G401 (cell line): ENCODE measurements at regions not wholly inside any gene's neighbourhood (a gene's known extent, or its start where the extent isn't known, plus 50 kb on each side); places are given as distances from the start of the nearest gene placed in this dataset.
A peak's percentile ranks its signal among the peaks of the same experiment; 100 is the strongest.

Experiments used
- DNase-seq: peaks from one replicate; pipeline ENCODE4 v3.0.0-alpha.2; 2015; ENCODE audit warnings: low spot score
- in situ Hi-C: cut with HindIII; loops from 2 replicates; pipeline ENCODE4 v1.10.0; 2016; ENCODE audit warnings: low sequenced_read_pairs, mixed read lengths

DNA sequence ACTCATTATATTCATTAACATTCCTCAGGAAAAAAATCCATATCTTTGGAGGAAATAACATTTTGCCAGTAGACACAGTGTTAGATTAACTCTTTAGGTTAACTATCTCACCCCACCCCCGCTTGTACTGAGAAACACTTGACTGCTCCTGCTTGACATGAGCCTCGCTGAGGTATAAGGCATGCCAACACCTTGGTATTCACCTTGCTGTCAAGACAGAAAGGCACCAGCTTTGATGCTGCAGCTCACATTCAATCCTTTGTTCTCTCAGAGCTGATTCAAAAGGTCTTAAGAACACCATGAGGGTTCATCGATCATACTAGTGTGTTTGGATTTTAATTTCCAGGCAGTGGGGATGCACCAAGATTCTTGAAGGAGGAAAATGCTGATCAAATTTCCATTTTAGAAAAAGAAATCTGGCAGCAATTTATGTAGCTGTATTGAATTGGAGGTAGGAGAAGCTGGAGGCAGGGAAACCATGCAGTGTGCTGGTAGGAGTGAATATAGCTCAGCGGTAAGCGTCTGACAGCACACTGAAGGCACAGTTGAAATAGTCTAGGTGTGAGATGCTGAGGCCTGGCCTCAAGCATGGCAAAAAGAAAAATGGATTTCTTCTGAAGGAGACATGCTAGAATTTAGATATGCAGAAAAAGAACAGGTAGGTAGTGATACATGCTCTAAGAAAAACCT lies 108.0 kb upstream of the ST6GALNAC5 start:
- DNase-seq, result no peak
- in situ Hi-C loops, result no loop called here

GRCh38 chr1:76759950-76760349 lies 107.3 kb upstream of the ST6GALNAC5 start:
- DNase-seq, result no peak

DNA sequence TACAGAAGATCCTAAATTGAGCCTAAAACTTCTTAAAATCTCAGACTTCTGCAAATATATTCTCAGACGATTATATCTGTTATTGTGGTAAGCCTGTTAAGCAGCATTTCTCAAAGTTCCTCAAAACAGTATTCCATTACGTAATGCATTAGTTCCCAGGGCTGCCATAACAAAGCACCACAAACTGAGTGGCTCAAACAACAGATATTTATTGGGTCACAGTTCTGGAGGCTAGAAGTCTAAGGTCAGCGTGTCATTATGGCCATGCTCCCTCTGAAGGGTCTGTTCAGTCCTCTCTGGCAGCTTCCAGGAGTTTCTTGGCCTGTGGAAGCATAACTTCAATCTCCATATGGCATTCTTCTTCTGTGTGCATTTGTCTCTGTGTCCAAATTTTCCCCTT lies 103.5 kb upstream of the ST6GALNAC5 start:
- in situ Hi-C loops, result no loop called here
- DNase-seq, result no peak

More at GRCh38 chr1:76759950-76760349, 107.3 kb upstream of the ST6GALNAC5 start:
- in situ Hi-C loops, result no loop called here

DNA sequence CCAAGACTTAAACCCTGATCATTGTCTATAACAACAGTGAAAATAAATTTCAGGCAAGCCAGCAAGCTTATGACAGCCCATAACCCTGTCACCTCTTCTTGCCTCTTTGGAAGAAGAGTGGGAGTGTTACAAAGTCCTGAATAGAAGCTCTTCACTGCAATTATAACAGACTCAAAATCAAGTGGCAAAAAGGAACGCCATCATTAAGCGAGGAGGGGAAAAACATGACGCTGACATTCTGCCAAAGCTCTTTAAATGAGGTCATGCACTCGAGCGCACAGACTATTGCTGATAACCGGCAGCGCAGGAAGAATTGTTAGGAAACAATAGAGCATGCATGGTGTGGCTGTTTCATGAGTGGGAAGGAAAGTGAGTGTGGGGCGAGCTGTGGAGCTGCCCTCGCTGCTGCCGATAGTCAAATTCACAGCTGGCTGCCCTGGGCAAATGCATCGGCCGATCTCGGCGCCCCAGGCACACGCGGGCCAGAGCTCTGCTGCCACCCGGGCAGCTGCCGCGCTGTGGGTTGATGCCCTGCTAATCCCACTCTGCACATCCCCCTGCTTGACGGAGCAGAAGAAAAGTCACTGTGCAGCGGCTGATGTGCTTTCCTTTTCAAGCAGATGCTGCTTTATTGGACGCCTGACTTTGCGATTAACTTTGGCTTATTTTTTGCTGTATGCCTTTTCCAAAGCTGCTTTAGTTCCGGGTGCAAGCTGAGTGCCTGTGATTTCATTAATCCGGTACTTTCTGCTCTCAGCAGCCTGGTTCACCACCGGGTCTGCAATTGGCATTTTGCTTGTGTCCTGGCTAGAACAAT lies 102.4 kb upstream of the ST6GALNAC5 start:
- in situ Hi-C loops, result no loop called here

GRCh38 chr1:76766381-76766780 lies 100.9 kb upstream of the ST6GALNAC5 start:
- no peak for DNase-seq
- in situ Hi-C loops, result no loop called here

More for the DNA sequence above, 102.4 kb upstream of the ST6GALNAC5 start:
- DNase-seq, result peak; percentile 19

DNA sequence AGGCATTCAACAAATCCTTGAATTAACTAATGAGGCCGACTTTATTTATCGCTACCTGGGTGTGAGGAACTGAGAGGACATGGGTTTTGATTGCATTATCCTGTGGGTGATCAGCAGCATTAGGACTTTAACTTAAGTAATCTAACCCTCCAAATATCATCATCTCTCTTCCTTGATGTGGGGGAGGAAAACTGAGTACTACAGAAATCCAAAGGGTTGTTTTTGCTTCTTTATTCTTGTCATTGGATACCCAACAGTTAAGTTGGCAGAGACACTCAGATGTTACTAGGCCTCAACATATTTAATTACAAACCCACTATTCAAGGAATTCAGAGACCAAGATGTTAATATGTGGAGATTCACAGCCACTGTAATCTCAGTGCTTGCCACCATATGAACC lies 97.4 kb upstream of the ST6GALNAC5 start:
- in situ Hi-C loops, result no loop called here
- DNase-seq, result no peak

- in situ Hi-C loops, result no loop called here
These were observed 96.3 kb upstream of the ST6GALNAC5 start for GRCh38 chr1:76770979-76771378.

DNA sequence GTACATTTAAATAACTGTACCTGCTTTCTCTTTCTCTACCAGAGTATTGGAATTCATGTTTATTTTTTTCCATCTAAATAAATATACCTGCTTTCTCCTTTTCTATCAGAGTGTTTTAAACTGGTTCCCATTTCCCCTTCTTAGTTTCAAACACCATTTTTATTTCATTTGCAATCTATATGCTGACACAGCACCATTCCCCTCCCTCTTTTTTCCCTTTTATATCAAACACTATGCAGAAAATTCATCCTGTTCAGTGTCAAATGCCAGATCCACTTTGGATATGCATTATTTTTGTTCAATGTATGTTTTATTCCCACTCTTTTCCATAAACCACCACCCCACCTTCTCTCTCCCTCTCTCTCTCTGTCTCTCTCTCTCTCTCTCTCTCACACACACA lies 85.8 kb upstream of the ST6GALNAC5 start:
- in situ Hi-C loops, result no loop called here
- no peak for DNase-seq

More at GRCh38 chr1:76770979-76771378, 96.3 kb upstream of the ST6GALNAC5 start:
- DNase-seq, result peak; percentile 34

DNA sequence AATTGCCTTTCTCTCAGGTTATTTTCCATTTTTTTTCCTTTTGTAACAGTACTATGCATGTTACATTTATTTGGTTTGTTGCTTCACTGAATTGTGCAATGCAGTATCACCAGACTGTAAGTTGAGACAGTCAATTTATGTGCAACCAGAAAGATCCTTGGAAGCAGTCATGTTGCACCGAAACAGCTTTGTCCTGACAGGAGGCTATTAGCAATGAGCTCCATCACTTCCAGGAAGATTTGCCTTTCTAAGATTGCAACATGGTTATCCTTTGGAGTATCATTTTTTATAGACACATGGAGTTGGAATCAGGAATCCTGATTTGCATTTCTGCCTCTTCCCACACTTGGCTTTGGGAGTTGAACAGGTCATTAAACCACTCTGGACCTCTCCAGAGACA lies 84.5 kb upstream of the ST6GALNAC5 start:
- no peak for DNase-seq
- in situ Hi-C loops, result no loop called here

DNA sequence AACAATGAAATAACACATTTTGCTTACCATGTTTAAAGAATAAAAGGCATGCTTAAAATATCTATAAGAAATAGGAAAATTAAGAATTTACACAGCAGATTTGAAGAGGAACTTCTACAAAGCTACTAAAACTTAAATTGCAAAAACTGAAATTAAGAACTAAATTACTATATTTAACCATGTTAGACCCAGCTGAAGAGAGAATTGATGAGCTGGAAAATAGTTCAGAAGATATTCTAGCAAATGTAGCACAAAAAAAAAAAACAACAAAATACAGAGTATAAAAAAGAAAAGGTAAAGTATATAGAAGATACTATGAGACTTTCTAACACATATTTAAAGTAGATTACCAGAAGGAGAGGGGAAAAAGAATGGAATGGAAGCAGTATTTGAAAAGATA lies 82.8 kb upstream of the ST6GALNAC5 start:
- no peak for DNase-seq
- in situ Hi-C loops, result no loop called here

- no peak for DNase-seq
- in situ Hi-C loops, result no loop called here
These were observed 81.1 kb upstream of the ST6GALNAC5 start for GRCh38 chr1:76786222-76786621.

DNA sequence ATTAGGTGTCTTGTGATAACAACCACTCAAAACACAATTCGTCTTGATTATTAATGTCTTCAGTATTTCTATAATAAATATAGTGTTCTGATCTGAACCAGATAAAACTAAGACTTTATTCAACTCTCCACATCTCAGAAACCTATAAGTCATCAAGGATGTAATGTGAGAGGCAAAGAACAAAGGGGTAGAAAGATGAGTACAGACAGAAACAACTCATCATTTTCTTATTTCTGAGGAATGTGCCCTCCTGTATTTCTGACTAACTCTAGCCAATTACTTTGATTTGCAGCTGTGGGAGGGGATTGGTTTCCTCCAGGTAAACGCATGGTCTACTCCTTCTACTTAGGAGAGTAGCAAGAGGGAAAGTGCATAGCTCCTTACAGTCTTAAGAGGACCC lies 73.7 kb upstream of the ST6GALNAC5 start:
- DNase-seq, result no peak
- in situ Hi-C loops, result no loop called here

DNA sequence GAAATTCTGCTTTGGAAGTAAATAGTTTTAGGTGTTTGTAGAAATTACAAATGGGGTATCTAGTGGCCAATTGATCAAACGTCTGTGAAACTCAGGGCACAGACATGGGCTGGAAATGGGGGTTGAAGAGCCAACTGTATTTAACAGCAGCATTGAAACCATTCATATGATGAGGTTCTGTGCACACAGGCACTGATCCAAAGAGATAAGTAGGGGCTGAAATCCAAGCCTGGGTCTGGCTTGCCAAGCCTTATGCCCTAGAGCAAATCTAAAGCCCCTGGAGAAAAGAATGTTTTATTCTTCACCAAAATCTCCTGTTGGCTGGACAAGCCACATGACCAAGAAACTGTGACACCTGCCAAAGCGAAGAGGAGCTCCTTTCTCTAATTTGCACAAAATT lies 67.6 kb upstream of the ST6GALNAC5 start:
- no peak for DNase-seq
- in situ Hi-C loops, result no loop called here

GRCh38 chr1:76802094-76802493 lies 65.2 kb upstream of the ST6GALNAC5 start:
- in situ Hi-C loops, result no loop called here
- no peak for DNase-seq

- DNase-seq, result no peak
- in situ Hi-C loops, result no loop called here
These were observed 59.6 kb upstream of the ST6GALNAC5 start for GRCh38 chr1:76807543-76808260.
